Activated T-helper 2 cell treated with anti-CD3 and anti-CD28 coated beads, Interferon-gamma antibody, Interleukin-2, Interleukin-4, amounts not matched to agents 10 μg/mL and 5 μg/mL and 100 μg/mL, durations not matched to agents 14 hours and 24 hours and 36 hours (primary cell): ENCODE measurements at regions not wholly inside any gene's neighbourhood (a gene's known extent, or its start where the extent isn't known, plus 50 kb on each side); places are given as distances from the start of the nearest gene placed in this dataset.

Experiments
- DNase-seq: peaks from one replicate; pipeline ENCODE4 v3.0.0; 2021; ENCODE audit warnings: low spot score
- H3K27ac Mint-ChIP-seq: one replicate; pipeline ENCODE4 v1.8.0; 2021; ENCODE audit warnings: mixed read lengths
- H3K27me3 Mint-ChIP-seq: one replicate; pipeline ENCODE4 v1.8.0; 2021; ENCODE audit warnings: low read depth, mixed read lengths
- H3K36me3 Mint-ChIP-seq: one replicate; pipeline ENCODE4 v1.8.0; 2021; ENCODE audit warnings: low read depth, mixed read lengths
- H3K4me1 Mint-ChIP-seq: one replicate; pipeline ENCODE4 v1.8.0; 2021; ENCODE audit warnings: low read depth, mixed read lengths
- H3K4me3 Mint-ChIP-seq: one replicate; pipeline ENCODE4 v1.8.0; 2021; ENCODE audit warnings: low read depth, mild to moderate bottlenecking, moderate library complexity, mixed read lengths
- H3K9me3 Mint-ChIP-seq: one replicate; pipeline ENCODE4 v1.8.0; 2021; ENCODE audit warnings: mixed read lengths
- intact Hi-C: fragments of 100-400 bp; cut with micrococcal nuclease; formaldehyde crosslinking; loops from one replicate; pipeline ENCODE4 v1.15.1; 2023

DNA sequence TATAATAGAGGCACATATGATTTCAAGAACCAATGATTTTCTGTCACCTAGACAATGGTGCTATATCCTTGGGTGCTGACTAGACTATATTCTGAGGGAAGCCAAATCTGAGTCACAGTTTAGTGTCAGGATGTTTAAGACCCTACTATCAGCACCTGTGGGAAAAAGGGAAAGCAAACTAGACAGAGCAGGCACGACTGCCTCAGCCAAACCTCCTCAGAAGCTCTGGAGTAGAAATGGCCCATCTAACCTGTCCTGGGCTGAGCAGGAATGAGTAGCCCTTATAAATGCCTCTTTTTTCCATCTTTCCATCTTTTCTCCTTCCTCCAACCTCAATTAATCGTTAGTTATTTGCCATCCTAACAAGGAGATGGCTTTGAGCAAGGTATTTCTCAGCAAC is 80.4 kb upstream of the TECRL start:
- intact Hi-C loops: no loop called here
- Mint-ChIP-seq H3K27ac (no peak overlapping the region), H3K36me3 (no peaks in the 10 kb centered on the region), H3K4me3 (no peak overlapping the region), H3K4me1 (no peaks in the 10 kb centered on the region), H3K27me3 (no peaks in the 10 kb centered on the region), H3K9me3 (peaks cover 12% of the 10 kb centered on the region)
- DNase-seq: no peak

GRCh38 chr4:64479338-64479737 is 70.1 kb upstream of the TECRL start:
- intact Hi-C loops: no loop called here
- no peak overlapping the region for H3K4me3 Mint-ChIP-seq
- no peak overlapping the region for H3K27ac Mint-ChIP-seq
- H3K27me3 Mint-ChIP-seq: no peaks in the 10 kb centered on the region
- H3K36me3 Mint-ChIP-seq: no peaks in the 10 kb centered on the region
- no peak for DNase-seq
- H3K9me3 Mint-ChIP-seq: peaks cover 9% of the 10 kb centered on the region
- no peaks in the 10 kb centered on the region for H3K4me1 Mint-ChIP-seq

GRCh38 chr4:64477127-64477526 is 67.9 kb upstream of the TECRL start:
- Mint-ChIP-seq H3K27ac (no peak overlapping the region), H3K4me1 (no peaks in the 10 kb centered on the region), H3K27me3 (no peaks in the 10 kb centered on the region), H3K36me3 (no peaks in the 10 kb centered on the region), H3K9me3 (peaks cover 9% of the 10 kb centered on the region), H3K4me3 (no peak overlapping the region)
- DNase-seq: no peak
- intact Hi-C loops: no loop called here

GRCh38 chr4:64465263-64465662 is 56.0 kb upstream of the TECRL start:
- intact Hi-C loops: no loop called here
- Mint-ChIP-seq H3K4me3 (no peak overlapping the region), H3K27me3 (no peaks in the 10 kb centered on the region), H3K27ac (no peak overlapping the region), H3K9me3 (peaks cover 8% of the 10 kb centered on the region), H3K36me3 (no peaks in the 10 kb centered on the region), H3K4me1 (no peaks in the 10 kb centered on the region)
- no peak for DNase-seq

DNA sequence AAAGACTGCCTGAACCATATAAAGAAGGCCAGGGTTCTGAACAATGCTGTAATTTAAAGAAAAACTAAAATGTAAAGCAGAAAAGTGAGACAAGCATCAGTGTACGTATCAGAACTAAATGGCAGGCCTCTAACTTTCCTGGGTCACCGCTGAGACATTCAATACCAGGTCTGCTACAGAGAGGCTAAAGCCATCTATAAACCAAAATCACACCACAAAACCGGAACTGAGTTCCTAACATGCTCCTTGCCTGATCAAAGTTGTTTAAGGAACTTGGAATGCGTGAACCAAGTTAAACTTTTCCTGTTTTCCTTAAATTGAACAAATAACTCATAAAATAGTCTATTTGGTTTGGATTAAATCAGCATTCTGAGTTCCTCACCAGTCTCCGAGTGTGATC is 55.3 kb upstream of the TECRL start:
- H3K27ac Mint-ChIP-seq: no peak overlapping the region
- intact Hi-C loops: no loop called here
- H3K4me1 Mint-ChIP-seq: no peaks in the 10 kb centered on the region
- no peaks in the 10 kb centered on the region for H3K27me3 Mint-ChIP-seq
- no peaks in the 10 kb centered on the region for H3K36me3 Mint-ChIP-seq
- H3K4me3 Mint-ChIP-seq: no peak overlapping the region
- DNase-seq: no peak
- peaks cover 8% of the 10 kb centered on the region for H3K9me3 Mint-ChIP-seq
